Esophagus muscularis mucosa (tissue), 4 donors: ENCODE measurements at regions not wholly inside any gene's neighbourhood (a gene's known extent, or its start where the extent isn't known, plus 50 kb on each side); places are given as distances from the start of the nearest gene placed in this dataset.

ENCODE experiments used
- CTCF ChIP-seq, 3 experiments: fragments of 200-600 bp in 2 of 3; fragments of 450-650 bp in 1 of 3; sonication (generic) in 2 of 3; IDR thresholded peaks; one replicate each; pipeline ENCODE4 v1.5.1; 2017 to 2019; ENCODE audit warnings: antibody characterized with exemption in 3 of 3, mild to moderate bottlenecking in 2 of 3, moderate library complexity in 1 of 3
- EP300 ChIP-seq: sonication (generic); formaldehyde crosslinking; IDR thresholded peaks from one replicate; pipeline ENCODE4 v1.6.1; 2017; ENCODE audit warnings: antibody characterized with exemption
- POLR2A ChIP-seq: fragments of 450-650 bp; IDR thresholded peaks from one replicate; pipeline ENCODE4 v1.6.1; 2017; ENCODE audit warnings: antibody characterized with exemption, moderate library complexity, mild to moderate bottlenecking, low read depth
- POLR2AphosphoS5 ChIP-seq, 2 donors: sonication (generic); formaldehyde crosslinking; IDR thresholded peaks; one replicate each; pipeline ENCODE4 v1.6.1; 2017; ENCODE audit warnings: antibody characterized with exemption in 2 of 2

DNA sequence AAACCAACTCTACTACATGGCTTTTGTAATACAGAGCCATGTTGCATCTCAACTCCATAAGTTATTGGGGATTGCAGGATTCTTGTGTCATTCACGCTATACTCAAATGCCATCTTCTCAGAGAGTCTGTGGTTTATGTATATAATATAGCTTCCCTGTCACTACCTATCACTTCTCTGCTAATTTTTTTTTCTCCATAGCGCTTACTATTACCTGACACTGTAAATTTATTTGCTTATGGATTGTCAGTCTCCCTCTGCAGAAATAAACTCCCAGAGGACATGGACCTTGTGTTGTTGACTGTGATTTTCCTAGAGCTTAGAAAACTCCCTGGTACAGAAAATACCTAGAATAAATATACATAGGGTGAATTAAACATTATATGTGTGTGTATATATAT, 990.5 kb downstream of the TBL1XR1 start:
- TF ChIP-seq POLR2A, result no peak
- TF ChIP-seq CTCF (IDR thresholded peaks at IDR 0.05), result no peak
- no peak for TF ChIP-seq EP300
- TF ChIP-seq POLR2AphosphoS5 (IDR thresholded peaks at IDR 0.05), result no peak
